ENCODE measurements at regions not wholly inside any gene's neighbourhood (a gene's known extent, or its start where the extent isn't known, plus 50 kb on each side); places are given as distances from the start of the nearest gene placed in this dataset.

DNA sequence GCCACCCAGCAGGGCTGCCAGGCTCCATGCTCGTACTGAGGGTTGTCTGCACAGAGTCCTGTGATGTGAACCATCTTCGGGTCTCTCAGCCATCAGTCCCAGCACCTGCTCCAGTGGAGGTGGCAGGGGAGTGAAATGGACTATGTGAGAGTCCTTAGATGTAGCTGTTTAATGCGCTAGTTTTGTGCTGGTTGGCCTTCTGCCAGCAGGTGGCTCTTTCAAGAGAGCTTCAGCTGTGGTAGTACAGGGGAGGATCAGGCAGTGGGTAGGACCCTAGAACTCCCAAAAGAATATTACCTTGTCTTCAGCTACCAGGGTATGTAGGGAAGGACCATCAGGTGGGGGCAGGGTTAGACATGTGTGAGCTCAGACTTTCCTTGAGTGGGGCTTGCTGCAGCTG lies 1066.0 kb downstream of the GLUD2 start:
- Histone ChIP-seq H2AFZ (ENCODE audit: control insufficient read depth, low read length) (no peak overlapping the region), H3K4me3 (ENCODE audit: control insufficient read depth in 2 of 3, extremely low read depth in 1 of 3, insufficient read depth in 2 of 3, low read depth in 1 of 3, low read length in 3 of 3) (no peak overlapping the region), H3K79me2 (ENCODE audit: control insufficient read depth, insufficient read depth, low read length) (no peaks in the 10 kb centered on the region), H3K4me1 (ENCODE audit: control insufficient read depth, extremely low read depth, insufficient read depth, low read length) (no peaks in the 10 kb centered on the region), H3K9ac (ENCODE audit: control insufficient read depth, extremely low read depth, insufficient read depth, low read length) (no peak overlapping the region), H4K20me1 (ENCODE audit: control insufficient read depth, extremely low read depth, insufficient read depth, low read length) (no peaks in the 10 kb centered on the region), H3K27ac (ENCODE audit: control insufficient read depth, insufficient read depth, low read length) (no peak overlapping the region), H3K4me2 (ENCODE audit: control insufficient read depth, extremely low read depth, insufficient read depth, low read depth, low read length) (no peak overlapping the region), H3K9me1 (ENCODE audit: control insufficient read depth, extremely low read depth, insufficient read depth, low read length) (no peaks in the 10 kb centered on the region), H3K36me3 (ENCODE audit: control insufficient read depth in 2 of 2, extremely low read depth in 1 of 2, insufficient read depth in 2 of 2, low read length in 2 of 2) (no peaks in the 10 kb centered on the region), H3K9me3 (ENCODE audit: control insufficient read depth, low read depth, low read length) (no peaks in the 10 kb centered on the region), H3K27me3 (ENCODE audit: control insufficient read depth, extremely low read depth, insufficient read depth, low read length) (no peaks in the 10 kb centered on the region)
- no peak for FAIRE-seq
- dilution Hi-C loops (cut with MboI; ENCODE audit: extremely low pct_ligation_motif_present, low sequenced_read_pairs) = no loop called here
- DNase-seq (ENCODE audit: low read depth, low spot score) = no peak
- no peak for TF ChIP-seq EZH2 (IDR thresholded peaks at IDR 0.05; ENCODE audit: low read length)
- TF ChIP-seq, protein P1, sequence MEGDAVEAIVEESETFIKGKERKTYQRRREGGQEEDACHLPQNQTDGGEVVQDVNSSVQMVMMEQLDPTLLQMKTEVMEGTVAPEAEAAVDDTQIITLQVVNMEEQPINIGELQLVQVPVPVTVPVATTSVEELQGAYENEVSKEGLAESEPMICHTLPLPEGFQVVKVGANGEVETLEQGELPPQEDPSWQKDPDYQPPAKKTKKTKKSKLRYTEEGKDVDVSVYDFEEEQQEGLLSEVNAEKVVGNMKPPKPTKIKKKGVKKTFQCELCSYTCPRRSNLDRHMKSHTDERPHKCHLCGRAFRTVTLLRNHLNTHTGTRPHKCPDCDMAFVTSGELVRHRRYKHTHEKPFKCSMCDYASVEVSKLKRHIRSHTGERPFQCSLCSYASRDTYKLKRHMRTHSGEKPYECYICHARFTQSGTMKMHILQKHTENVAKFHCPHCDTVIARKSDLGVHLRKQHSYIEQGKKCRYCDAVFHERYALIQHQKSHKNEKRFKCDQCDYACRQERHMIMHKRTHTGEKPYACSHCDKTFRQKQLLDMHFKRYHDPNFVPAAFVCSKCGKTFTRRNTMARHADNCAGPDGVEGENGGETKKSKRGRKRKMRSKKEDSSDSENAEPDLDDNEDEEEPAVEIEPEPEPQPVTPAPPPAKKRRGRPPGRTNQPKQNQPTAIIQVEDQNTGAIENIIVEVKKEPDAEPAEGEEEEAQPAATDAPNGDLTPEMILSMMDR (optimal IDR thresholded peaks at IDR 0.05 in 1 of 3, IDR thresholded peaks at IDR 0.05 in 1 of 3, conservative IDR thresholded peaks at IDR 0.05 in 1 of 3; ENCODE audit: extremely low read depth in 1 of 3, insufficient read depth in 2 of 3, low read length in 3 of 3) = no peak

DNA sequence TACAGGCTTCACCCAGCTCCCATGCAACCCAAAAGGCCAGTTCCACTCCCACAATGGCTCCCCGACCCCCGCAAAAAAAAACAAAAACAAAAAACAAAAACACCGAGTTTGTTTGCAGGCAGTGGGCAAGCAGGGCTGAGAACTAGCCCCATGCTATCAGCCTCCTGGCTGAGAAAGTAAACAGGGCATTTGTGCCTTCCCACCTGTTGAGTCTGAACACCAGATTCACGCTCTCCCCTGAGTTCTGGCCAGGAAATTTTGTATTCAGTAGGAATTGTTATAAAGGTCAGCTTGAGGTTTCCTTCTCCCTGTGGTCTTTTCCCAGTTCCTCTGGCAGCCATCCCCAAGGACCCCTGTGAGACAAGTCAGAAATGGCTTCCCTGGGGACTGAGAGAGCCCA lies 1066.5 kb downstream of the GLUD2 start:
- dilution Hi-C loops (cut with MboI; ENCODE audit: extremely low pct_ligation_motif_present, low sequenced_read_pairs) = no loop called here
- Histone ChIP-seq H3K36me3 (ENCODE audit: control insufficient read depth in 2 of 2, extremely low read depth in 1 of 2, insufficient read depth in 2 of 2, low read length in 2 of 2) (no peaks in the 10 kb centered on the region), H3K4me1 (ENCODE audit: control insufficient read depth, extremely low read depth, insufficient read depth, low read length) (no peaks in the 10 kb centered on the region), H3K4me2 (ENCODE audit: control insufficient read depth, extremely low read depth, insufficient read depth, low read depth, low read length) (no peak overlapping the region), H3K27me3 (ENCODE audit: control insufficient read depth, extremely low read depth, insufficient read depth, low read length) (no peaks in the 10 kb centered on the region), H3K79me2 (ENCODE audit: control insufficient read depth, insufficient read depth, low read length) (no peaks in the 10 kb centered on the region), H2AFZ (ENCODE audit: control insufficient read depth, low read length) (no peak overlapping the region), H3K4me3 (ENCODE audit: control insufficient read depth in 2 of 3, extremely low read depth in 1 of 3, insufficient read depth in 2 of 3, low read depth in 1 of 3, low read length in 3 of 3) (no peak overlapping the region), H4K20me1 (ENCODE audit: control insufficient read depth, extremely low read depth, insufficient read depth, low read length) (no peaks in the 10 kb centered on the region), H3K9ac (ENCODE audit: control insufficient read depth, extremely low read depth, insufficient read depth, low read length) (no peak overlapping the region), H3K27ac (ENCODE audit: control insufficient read depth, insufficient read depth, low read length) (no peak overlapping the region), H3K9me1 (ENCODE audit: control insufficient read depth, extremely low read depth, insufficient read depth, low read length) (no peaks in the 10 kb centered on the region), H3K9me3 (ENCODE audit: control insufficient read depth, low read depth, low read length) (no peaks in the 10 kb centered on the region)
- DNase-seq (ENCODE audit: low read depth, low spot score) (no peak), FAIRE-seq (no peak)
- no peak for TF ChIP-seq EZH2 (IDR thresholded peaks at IDR 0.05; ENCODE audit: low read length)
- TF ChIP-seq, protein P1 (optimal IDR thresholded peaks at IDR 0.05 in 1 of 3, IDR thresholded peaks at IDR 0.05 in 1 of 3, conservative IDR thresholded peaks at IDR 0.05 in 1 of 3; ENCODE audit: extremely low read depth in 1 of 3, insufficient read depth in 2 of 3, low read length in 3 of 3) = no peak

All from keratinocyte (primary cell).